GM18520 (cell line): ENCODE measurements at regions not wholly inside any gene's neighbourhood (a gene's known extent, or its start where the extent isn't known, plus 50 kb on each side); places are given as distances from the start of the nearest gene placed in this dataset.

Source experiments
- ATAC-seq: cut with Tn5 transposase; IDR thresholded peaks from one replicate; pipeline ENCODE4 v1.9.1; 2021; ENCODE audit not compliant: unreplicated experiment

DNA sequence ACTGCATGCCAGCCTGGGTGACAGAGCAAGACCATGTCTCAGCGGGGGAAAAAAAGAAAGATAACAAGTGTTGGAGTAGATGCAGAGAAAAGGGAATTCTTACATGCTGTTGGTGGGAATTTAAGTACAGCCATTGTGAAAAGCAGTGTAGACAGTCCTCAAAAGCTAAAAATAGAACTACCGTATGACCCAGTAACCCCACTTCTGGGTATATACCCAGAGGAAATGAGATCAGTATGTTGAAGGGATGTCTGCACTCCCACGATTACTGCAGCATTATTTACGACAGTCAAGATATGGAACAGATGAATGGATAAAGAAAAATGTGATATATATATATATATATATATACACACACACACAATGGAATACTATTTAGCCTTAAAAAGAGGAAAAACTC lies 225.3 kb upstream of the SLC24A2 start:
- no peak for ATAC-seq

DNA sequence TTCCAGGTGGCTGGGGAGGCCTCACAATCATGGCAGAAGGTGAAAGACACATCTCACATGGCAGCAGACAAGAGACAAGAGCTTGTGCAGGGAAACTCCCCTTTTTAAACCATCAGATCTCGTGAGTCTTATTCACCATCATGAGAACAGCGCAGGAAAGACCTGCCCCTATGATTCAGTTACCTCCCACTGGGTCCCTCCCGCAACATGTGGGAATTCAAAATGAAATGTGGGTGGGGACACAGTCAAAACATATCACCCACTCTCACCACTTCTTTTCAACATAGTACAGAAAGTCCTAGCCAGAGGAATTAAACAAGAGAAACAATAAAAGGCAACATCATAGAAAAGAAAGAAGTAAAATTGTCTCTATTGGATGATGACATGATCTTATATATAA lies 223.4 kb upstream of the SLC24A2 start:
- no peak for ATAC-seq

DNA sequence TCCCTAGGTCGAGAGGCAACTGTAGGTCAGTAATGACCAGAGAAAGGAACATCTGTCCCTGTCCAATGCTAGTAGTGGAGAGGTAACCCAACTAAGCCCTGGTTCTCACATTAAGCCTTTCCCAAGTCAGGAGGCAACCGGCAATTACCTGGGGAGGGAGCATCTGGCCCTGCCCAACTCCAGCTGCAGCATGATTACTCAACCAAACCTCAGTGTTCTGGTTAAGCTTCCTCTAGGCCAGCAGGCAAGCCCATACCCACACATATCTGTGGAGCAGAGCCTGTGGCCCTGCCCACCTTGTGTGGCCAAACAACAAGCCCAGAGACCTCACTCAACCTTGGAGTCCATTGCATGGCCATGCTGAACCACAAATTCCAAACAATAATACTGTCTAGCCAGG lies 220.8 kb upstream of the SLC24A2 start:
- ATAC-seq: no peak

DNA sequence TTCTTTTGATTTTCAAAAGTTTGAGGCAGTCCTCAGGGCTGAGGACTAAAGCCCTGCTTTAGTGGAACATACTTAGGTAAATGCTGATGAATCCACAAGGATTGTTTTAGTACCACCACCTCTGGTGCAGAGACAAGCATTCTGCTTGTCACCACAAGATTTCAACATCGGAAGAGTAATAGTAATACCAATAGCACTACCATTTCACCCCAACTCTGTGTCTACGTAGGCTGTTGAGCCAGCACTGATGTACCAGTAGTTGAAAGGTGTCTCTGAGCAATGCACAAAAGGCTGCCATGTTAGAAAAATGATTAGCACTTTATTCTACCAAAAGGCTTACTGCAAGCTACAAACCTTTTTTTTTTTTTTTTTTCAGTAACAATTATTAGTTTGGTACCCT lies 213.2 kb upstream of the SLC24A2 start:
- no peak for ATAC-seq

DNA sequence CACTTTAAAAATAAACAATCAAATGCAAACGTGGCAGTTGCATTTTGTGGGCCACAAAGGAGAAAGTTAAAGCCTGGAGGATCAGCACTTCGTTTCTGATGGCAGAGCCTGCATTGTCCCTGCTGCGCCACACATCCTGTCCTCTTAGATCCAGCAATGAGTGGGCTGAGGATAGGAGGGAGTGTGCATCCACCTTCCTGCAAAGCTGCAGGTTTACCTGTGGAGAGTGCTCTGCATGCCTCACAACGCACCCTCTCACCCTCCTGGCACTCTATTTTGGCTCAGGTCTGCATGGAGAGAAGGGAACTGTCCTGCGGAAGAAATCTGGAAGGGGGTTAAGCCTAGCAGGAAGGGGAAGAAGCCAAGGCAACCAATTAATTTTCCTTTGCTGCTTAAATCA lies 212.2 kb upstream of the SLC24A2 start:
- ATAC-seq: no peak

DNA sequence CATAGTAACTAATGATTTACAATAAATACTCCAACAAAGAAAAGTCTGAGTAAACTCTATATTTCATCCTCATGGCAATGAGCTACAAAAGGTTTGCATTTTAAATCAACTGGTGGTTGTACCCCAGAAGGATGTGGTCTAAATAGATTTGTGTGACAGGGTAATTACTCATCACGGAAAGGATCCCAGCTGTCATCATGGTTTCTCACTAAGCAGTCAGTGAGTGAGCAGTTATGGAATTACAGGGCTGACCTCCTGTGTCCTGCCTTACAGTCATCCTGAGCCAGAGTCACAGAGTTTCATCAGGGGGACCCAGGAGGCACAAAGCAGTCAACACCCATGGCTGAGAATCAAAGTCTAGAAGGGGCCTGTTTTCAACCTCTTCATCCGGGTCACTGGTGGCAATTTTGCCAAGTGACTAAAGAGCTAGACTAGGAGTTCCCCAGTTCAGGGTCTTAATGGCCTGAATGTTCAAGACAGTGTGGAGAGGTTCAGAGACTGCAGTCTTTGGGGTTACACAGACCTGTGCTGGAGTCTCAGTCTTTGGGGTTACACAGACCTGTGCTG lies 210.7 kb upstream of the SLC24A2 start:
- peak; percentile 87 for ATAC-seq

DNA sequence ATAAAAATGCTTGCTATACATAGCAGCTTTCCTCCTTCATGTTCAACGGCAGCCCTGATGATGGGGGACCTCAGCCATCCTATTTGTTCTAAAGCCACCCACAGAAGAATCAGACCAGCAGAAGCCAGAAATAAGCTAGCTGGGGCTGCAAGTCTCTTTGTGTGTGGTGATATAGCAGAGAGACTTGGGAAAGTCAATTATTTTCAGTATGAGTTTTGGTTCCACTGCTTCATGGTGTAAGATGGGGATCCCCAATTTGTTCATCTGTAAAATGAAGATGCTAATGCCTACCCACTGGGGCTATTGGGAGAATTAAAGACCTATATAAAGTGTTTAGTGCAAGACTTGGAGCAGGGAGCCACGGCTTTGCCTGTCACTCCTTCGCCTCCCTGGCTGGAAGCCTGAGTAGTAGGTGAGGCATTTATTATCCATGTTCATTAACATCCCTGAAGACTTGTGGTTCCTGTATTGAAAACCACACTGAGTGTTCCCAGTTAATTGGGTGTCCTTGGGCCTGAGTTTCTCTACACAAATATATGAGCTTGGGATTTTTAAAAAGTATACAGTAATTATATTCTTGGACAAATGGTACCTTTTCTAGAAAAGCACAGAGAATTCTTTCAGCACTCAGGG lies 210.1 kb upstream of the SLC24A2 start:
- peak; percentile 34 for ATAC-seq

DNA sequence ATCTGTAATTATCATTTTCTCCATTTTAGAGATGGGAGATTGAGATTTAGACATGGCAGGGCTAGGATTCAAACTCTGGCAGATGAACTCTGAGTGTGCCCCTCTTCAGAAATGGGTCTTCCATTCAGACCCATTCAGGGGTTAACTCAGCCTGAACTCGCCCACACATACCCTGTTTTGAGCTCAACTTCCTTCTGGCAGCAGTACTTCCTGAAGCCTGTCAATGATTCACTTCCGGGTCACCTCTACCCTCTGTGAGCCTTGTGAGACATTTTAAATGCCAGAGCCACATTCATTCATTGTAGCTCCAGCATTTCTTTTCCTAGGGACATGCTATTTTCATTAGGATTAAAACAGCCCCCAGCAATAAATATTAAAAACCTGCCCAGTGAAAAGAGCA lies 209.3 kb upstream of the SLC24A2 start:
- ATAC-seq: no peak

DNA sequence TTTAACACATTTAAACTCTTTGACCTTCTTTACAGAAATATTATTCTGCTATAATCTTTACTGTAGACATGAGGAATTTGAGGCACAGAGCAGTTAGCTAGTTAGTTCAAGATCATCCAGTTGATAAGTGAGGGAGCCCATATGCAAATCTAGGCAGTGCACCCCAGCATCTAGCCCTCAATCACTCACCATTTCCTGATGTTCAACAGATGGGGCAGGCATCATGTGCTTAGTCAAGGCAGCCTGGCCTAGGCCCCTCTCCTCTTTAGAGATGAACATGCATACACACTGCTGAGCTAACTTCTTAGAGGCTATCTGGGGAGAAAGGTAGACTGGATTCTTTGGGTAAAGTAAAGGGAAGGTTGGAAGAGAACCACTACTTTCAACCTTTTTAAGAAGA lies 206.8 kb upstream of the SLC24A2 start:
- no peak for ATAC-seq

DNA sequence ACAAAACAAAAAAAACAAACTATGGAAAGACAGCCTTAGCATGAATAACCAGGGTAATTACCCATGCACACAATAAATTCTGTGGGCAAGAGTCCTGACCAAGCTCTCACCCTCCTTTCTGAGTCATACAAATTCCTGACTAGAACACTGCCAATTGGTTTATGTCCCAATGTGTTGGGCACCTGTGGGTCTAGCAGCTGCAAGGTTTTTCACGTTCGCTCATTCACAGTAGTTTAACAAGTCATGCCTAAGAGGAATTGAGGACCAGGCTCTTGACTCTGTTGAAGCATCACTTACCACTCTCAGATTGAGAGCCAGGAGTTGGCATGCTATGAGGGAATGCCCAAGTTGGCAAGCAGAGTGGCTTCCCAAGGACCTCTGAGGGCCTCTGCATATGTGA lies 205.5 kb upstream of the SLC24A2 start:
- ATAC-seq: no peak

DNA sequence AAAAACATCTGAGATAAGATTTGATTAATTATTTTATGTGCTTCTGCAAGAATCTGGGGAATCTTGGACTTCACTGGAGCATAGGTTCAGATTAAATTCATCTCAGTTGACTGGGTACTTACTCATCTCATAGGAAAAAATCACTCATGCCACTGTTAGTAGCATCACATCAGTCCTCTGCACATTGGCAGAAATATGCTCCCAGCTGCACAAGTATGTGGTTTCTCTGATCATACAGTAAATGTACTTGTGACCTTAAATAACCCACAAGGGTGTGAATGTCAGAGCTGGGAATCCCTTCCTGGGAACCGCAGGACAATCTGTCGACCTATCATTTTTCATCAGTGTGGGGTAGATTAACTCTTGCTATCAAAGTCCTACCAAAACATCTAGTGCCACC lies 203.7 kb upstream of the SLC24A2 start:
- no peak for ATAC-seq

DNA sequence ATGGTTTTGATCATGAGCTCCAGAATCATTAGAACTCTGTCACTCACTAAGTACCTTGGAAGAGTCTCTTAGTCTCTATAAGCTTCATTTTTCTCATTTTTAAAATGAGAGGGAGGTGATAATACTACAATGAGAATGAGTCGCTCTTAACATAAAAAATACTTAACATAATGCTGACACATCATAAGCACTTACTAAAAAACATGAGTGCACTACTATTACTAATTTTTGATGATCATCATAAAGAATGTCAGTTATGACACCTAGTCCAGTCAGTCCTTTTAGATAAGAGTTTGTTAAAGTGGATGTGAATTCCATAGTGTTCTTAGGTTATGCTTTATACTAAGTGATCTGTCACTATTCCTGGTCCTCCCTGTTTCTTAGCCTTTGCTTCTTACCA lies 200.4 kb upstream of the SLC24A2 start:
- ATAC-seq: no peak

DNA sequence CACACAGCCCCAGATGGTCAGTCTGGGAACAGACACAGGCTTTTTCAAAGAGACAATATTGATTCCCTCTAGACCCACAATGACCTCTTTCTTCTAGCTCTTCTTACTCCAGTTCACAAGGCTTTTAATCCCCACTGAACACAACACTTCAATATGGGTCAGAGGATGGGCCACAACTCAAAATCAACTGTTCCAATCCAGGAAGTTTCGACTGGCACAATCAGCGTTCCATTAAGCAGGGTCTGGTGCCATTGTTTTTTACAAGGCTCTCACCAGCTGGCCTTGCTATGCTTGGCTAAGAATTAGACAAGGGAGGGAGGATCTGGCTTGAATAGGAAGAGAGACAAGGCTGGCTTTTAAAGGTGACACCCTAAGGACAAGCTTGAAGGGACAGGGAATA lies 199.4 kb upstream of the SLC24A2 start:
- no peak for ATAC-seq

DNA sequence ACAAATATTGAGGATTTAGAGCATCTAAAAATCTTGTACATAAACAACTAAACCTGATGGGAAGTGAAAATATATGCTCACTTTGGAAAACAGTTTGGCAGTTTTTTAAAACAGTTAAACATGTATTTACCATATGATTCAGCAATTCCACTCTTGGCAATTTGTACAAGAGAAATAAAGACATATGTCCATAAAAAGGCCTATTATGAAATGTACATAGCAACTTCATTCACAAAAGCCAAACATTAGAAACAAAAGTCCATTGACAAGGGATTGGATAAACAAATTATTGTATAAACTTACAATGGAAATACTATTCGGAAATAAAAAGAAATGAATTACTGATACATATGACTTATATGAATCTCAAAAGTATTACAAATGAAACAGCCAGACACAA lies 196.2 kb upstream of the SLC24A2 start:
- ATAC-seq: no peak

DNA sequence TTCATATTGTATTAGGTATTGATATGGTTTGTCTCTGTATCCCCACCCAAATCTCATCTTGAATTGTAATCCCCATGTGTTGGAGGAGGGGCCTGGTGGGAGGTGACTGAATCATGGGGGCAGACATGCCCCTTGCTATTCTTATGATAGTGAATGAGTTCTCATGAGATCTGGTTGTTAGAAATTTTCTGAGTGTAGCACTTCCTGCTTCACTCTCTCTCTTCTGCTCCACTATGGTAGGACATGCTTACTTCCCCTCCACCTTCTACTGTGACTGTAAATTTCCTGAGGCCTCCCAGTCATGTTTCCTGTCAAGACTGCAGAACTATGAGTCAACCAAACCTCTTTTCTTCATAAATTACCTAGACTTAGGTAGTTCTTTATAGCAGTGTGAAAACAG lies 187.4 kb upstream of the SLC24A2 start:
- ATAC-seq: no peak

DNA sequence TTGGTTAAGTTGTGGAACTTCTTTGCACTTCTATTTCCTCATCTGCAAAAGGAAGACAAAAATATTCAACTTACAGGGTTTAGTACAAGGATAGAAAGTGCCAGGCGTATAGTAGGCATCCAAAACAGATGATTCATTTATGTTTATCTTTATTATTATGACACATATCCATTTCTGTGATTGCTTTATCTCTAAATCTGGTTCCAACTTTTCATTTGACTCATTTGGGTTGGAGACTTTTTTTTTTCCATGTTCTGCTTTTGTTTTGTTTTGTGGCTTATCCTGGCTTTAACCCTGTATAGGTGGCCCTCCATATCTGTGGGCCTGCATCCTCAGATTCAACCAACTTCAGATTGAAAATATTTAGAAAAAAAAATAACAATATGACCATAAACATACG lies 186.7 kb upstream of the SLC24A2 start:
- ATAC-seq: no peak

DNA sequence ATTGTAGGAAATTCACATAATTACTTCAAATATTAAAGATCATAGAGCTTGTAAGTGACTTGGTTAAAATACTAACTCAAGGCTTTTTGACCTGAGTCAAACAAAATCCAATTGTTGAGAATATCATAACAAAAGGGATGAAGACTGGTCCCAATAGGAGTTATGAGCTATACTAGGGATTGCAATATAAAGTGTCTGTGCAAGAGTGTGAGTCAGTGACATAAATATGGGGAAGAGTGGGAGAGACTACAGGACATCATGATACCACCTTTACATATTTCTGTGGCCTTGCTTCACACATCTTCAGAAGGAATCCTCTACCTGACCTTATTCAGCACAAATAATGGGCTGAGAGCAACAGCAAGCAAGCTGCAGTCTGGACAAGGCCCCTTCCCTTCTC lies 180.9 kb upstream of the SLC24A2 start:
- ATAC-seq: no peak

DNA sequence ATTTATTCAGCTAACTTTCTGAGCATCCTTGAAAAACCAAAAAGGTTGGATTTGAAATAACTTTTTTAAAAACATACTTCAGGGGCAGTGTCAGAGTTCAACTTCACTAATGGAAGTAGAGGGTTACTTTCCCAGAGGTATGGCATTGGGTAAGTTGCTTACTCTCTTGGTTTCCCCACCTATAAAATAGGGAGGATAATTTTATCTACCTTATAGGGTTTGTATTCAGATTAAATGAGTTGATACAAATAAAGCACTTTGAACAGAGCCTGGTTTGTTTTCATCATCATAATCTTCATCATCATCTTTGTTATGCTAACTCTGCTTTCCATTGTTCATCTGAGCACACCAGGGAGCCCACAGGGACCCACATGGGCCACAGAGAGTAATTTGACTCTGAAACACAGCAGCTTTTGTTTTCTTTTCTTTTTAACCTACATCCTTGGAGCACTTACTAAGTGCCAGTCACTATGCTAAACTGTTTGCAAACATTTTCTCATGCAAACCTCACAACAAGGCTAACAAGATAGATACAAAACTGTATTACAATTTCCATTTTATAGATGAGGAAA lies 179.1 kb upstream of the SLC24A2 start:
- ATAC-seq: no peak

DNA sequence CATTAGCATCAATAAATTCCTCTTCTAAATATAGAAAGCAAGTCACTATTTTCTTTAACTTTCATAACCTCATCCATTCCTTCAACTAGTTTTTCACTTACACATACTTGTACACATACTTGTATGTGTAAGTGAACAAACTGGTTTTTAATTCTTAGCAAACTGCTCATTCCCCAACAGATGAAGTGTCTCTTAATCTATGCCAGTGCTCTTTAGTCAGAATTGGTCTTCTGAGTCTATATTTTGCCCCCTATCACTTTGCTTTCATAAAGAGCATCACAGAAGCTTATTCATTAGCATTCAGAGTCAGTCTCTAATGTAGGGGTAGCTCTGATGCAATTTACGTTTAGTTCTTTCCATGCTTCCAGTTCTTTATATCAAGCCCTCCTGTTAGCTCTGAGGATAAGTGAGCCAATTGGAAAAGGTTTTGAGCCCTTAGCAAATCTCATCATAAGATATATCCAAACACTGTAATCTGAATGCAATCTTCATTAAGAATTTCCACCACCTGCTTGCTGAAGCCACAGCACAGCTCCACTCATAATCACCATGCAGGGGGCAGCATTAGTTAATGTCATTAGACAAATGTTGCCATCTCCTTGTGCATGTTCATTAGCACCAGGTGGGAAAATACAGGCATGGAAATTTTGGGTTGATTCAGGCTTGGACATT lies 178.5 kb upstream of the SLC24A2 start:
- ATAC-seq: no peak

DNA sequence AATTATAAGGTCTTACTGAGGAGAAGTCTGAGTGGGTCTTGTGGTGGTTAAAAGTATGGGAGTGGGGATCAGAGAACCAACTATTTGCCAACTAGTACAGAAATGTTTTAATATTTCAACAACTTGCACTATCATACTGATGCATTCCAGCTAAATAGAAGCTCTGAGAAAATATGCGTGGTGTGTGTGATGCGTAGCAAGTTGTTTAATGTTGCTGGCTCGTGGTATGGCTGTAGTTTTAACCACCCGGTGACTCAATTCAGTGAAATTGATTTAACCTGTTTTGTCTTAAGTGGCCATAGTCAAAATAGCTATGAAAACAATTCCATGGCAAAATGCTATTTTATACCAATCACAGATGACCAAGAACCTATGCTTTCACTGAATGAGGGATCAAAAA lies 176.5 kb upstream of the SLC24A2 start:
- ATAC-seq: no peak

DNA sequence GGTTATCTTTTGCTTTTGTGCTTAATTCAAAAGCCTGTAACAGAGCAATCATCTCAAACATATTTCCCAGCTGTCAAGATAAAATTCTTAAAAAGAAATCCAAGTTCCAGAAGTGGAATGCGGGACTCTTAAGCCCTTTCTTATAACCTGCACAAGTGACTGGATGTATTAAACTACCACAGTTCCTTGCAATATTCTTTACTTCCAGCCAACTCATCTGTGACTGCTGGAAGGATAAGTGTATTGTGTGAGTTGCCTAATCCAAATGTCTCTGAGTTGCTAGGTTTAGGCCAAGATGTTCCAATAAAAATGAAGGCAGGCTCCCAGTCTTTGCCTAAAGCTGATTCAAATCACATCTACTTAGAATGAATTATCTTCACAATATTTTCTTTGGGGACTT lies 159.2 kb upstream of the SLC24A2 start:
- ATAC-seq: no peak

DNA sequence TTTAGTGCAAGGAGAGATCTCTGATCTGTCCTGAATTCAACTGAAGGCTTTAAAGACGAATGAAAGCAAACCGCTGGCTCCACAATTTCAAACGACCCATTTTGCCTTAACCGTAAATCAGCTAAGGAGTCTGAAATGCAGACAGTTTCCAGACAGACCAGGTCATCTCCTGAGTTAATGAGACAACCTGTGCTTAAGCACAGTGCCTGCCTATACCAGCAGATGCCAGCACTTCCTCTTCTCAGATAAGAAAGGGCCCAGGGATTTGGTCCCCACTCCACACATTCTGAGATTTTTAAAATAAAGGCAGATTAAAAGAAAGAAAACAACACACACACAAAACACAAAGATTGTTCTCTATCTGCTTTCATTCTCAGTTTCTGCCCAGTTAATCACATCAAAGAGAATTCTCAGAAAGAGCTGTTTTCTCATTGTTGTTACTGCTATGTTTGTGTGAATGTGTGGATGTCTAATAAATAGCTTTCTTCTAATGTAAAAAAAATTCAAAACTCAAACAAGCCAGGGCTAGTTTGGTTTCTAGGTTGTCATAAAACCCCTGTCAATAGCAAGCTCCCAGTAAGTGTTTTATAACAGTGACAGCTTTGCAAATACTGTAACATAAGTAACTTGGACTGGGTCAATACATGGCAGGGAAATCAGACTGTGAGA lies 157.7 kb upstream of the SLC24A2 start:
- ATAC-seq: no peak
